Vagina (tissue), 2 donors: ENCODE measurements at regions not wholly inside any gene's neighbourhood (a gene's known extent, or its start where the extent isn't known, plus 50 kb on each side); places are given as distances from the start of the nearest gene placed in this dataset.

Experiments
- DNase-seq, 2 donors: peaks; one replicate each; pipeline ENCODE4 v3.0.0-alpha.2; 2017; ENCODE audit errors: extremely low spot score in 2 of 2
- H3K27ac ChIP-seq: fragments of 200-600 bp; sonication (generic); one replicate; pipeline ENCODE4 v1.5.1; 2019
- H3K27me3 ChIP-seq: fragments of 200-600 bp; sonication (generic); one replicate; pipeline ENCODE4 v1.5.1; 2019
- H3K36me3 ChIP-seq, 2 donors: fragments of 200-600 bp; sonication (generic); one replicate each; pipeline ENCODE4 v1.5.1; 2017 to 2019
- H3K4me1 ChIP-seq: fragments of 200-600 bp; sonication (generic); one replicate; pipeline ENCODE4 v1.5.1; 2019
- H3K4me3 ChIP-seq, 2 donors: fragments of 200-600 bp; sonication (generic); 1 replicate in 1 of 2; 2 replicates in 1 of 2; pipeline ENCODE4 v1.5.1; 2016 to 2019
- H3K9me3 ChIP-seq: fragments of 200-600 bp; sonication (generic); one replicate; pipeline ENCODE4 v1.5.1; 2019
- POLR2A ChIP-seq, 2 donors: fragments of 450-650 bp; IDR thresholded peaks; one replicate each; pipeline ENCODE4 v1.6.1; 2017; ENCODE audit warnings: antibody characterized with exemption in 2 of 2, mild to moderate bottlenecking in 2 of 2, moderate library complexity in 2 of 2
- POLR2AphosphoS5 ChIP-seq, 2 donors: sonication (generic); formaldehyde crosslinking; IDR thresholded peaks; one replicate each; pipeline ENCODE4 v1.9.0; 2017; ENCODE audit warnings: antibody characterized with exemption in 2 of 2, mild to moderate bottlenecking in 2 of 2, low read depth in 1 of 2; ENCODE audit not compliant: insufficient read depth in 1 of 2
- intact Hi-C: fragments of 100-400 bp; cut with DNase I; formaldehyde crosslinking; loops from one replicate; pipeline ENCODE4 v1.15.1; 2023
- TF ChIP-seq, protein P1 (sequence below), 3 experiments: fragments of 450-650 bp in 2 of 3; fragments of 200-600 bp in 1 of 3; sonication (generic) in 1 of 3; IDR thresholded peaks; one replicate each; pipeline ENCODE4 v1.5.1; 2017 to 2019; ENCODE audit warnings: antibody characterized with exemption in 3 of 3, mild to moderate bottlenecking in 2 of 3, moderate library complexity in 2 of 3

DNA sequence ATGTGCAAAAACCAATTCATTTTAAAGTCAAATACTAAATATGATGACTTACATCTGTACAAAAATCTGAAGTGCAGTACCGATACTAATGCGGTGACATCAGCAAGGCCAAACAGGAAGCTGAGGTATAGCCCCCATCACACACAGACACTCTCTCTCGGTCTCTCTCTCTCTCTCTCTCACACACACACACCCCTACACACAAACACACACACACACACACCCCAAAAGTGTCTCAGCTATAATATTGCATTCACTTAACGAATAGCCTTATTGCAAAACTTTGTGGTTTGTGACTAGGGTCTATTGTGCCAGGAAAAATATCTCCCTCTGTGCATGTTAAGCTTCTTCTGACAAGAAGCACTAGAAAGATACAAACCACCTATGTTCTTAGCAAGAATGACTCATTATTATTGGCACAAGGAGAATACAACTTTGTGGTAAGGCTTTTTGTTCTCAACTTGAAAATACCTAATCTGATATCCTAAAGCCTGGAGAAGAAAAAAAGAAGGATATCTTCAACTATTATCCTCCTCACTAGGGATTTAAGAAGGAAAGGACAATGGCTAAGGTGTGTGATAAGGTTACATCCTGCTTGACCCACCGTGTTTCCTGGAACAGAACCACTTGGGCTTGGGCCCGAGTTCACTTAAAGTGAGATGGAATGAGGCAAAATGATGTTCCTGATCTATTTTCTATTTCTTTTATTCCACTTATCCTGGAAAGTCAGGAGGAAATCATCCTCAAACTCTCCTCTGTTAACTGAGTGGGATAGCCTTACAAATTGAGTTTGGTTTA is 107.1 kb downstream of the NIBAN1 start:
- H3K9me3 ChIP-seq, result no peaks in the 10 kb centered on the region
- DNase-seq, result no peak
- TF ChIP-seq, protein P1, sequence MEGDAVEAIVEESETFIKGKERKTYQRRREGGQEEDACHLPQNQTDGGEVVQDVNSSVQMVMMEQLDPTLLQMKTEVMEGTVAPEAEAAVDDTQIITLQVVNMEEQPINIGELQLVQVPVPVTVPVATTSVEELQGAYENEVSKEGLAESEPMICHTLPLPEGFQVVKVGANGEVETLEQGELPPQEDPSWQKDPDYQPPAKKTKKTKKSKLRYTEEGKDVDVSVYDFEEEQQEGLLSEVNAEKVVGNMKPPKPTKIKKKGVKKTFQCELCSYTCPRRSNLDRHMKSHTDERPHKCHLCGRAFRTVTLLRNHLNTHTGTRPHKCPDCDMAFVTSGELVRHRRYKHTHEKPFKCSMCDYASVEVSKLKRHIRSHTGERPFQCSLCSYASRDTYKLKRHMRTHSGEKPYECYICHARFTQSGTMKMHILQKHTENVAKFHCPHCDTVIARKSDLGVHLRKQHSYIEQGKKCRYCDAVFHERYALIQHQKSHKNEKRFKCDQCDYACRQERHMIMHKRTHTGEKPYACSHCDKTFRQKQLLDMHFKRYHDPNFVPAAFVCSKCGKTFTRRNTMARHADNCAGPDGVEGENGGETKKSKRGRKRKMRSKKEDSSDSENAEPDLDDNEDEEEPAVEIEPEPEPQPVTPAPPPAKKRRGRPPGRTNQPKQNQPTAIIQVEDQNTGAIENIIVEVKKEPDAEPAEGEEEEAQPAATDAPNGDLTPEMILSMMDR (IDR thresholded peaks at IDR 0.05), result no peak
- TF ChIP-seq POLR2AphosphoS5 (IDR thresholded peaks at IDR 0.05; ENCODE audit: insufficient read depth in 1 of 2, low read depth in 1 of 2) (peak in 1 of 2 donors; percentile 77), POLR2A (IDR thresholded peaks at IDR 0.05) (no peak)
- H3K4me3 ChIP-seq, result no peak overlapping the region
- H3K27me3 ChIP-seq, result no peaks in the 10 kb centered on the region
- H3K27ac ChIP-seq, result peak overlapping the region; percentile 20
- H3K4me1 ChIP-seq, result peaks cover 25% of the 10 kb centered on the region
- no peaks in the 10 kb centered on the region for H3K36me3 ChIP-seq
- intact Hi-C loops, result no loop called here

GRCh38 chr1:184866586-184866985 is 107.7 kb downstream of the NIBAN1 start:
- Histone ChIP-seq H3K9me3 (no peaks in the 10 kb centered on the region), H3K4me1 (peaks cover 25% of the 10 kb centered on the region), H3K27me3 (no peaks in the 10 kb centered on the region), H3K27ac (no peak overlapping the region), H3K4me3 (no peak overlapping the region), H3K36me3 (no peaks in the 10 kb centered on the region)
- TF ChIP-seq, protein P1 (IDR thresholded peaks at IDR 0.05), result no peak
- no peak for TF ChIP-seq POLR2AphosphoS5 (IDR thresholded peaks at IDR 0.05; ENCODE audit: insufficient read depth in 1 of 2, low read depth in 1 of 2)
- no peak for TF ChIP-seq POLR2A (IDR thresholded peaks at IDR 0.05)
- intact Hi-C loops, result no loop called here
- no peak for DNase-seq

DNA sequence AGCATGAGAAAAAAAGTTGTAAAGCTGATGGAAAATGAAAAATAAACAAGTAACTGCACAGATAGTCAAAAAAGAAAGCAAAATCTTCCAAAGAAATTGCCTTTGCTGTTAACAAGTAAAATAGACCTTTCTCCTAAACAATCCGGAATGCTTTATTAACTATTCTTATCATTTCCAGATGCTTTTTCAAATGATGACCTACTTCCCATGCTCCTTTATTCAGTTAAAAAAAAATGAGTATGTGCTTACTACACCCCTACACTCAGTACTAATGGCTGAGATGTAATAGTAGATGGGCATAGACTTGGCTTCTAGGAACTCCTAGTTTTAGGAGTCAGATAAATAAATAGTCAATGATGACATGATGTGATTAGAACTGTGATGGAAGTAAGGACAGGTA is 108.5 kb downstream of the NIBAN1 start:
- intact Hi-C loops, result no loop called here
- H3K36me3 ChIP-seq, result no peaks in the 10 kb centered on the region
- peak overlapping the region; percentile 15 for H3K27ac ChIP-seq
- no peak overlapping the region for H3K4me3 ChIP-seq
- TF ChIP-seq, protein P1 (IDR thresholded peaks at IDR 0.05), result no peak
- no peak for TF ChIP-seq POLR2A (IDR thresholded peaks at IDR 0.05)
- TF ChIP-seq POLR2AphosphoS5 (IDR thresholded peaks at IDR 0.05; ENCODE audit: insufficient read depth in 1 of 2, low read depth in 1 of 2), result no peak
- peaks cover 25% of the 10 kb centered on the region for H3K4me1 ChIP-seq
- no peak for DNase-seq
- no peaks in the 10 kb centered on the region for H3K27me3 ChIP-seq
- H3K9me3 ChIP-seq, result no peaks in the 10 kb centered on the region

DNA sequence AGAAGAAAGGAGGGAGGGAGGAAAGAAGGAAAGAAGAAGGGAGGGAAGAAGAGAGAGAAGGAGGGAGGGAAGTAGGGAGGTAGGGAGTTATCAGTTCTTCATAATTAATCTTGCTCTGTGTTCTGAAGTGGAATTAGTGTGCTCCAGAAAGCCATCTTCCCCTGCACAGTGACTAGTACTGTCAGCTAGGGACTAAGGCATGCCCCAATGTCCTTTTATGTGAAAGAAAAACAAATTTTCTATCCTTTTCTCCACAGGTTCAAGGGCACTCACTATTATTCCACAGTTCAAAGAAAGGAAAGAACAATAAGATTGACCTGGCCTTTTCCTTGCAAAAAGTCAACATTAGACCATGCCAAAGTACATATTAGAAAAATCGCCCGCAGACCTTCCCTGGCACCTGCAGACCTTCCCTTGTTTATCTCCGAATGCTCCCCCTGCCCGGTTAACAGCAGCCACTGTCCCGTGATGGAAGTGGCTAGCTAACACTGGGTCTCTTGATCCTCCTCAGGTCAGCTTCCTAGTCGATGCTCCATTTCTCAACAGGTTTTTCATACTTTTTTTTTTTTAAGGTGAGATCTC is 107.2 kb upstream of the EDEM3 start:
- Histone ChIP-seq H3K27ac (no peak overlapping the region), H3K4me1 (peaks cover 13% of the 10 kb centered on the region), H3K4me3 (no peak overlapping the region), H3K36me3 (no peaks in the 10 kb centered on the region), H3K9me3 (no peaks in the 10 kb centered on the region), H3K27me3 (no peaks in the 10 kb centered on the region)
- DNase-seq, result no peak
- TF ChIP-seq POLR2A (IDR thresholded peaks at IDR 0.05) (no peak), POLR2AphosphoS5 (IDR thresholded peaks at IDR 0.05; ENCODE audit: insufficient read depth in 1 of 2, low read depth in 1 of 2) (no peak)
- TF ChIP-seq, protein P1 (IDR thresholded peaks at IDR 0.05), result no peak
- intact Hi-C loops, result no loop called here
